ENCODE measurements at regions not wholly inside any gene's neighbourhood (a gene's known extent, or its start where the extent isn't known, plus 50 kb on each side); places are given as distances from the start of the nearest gene placed in this dataset.

GRCh38 chr6:119483908-119484307, 134.3 kb upstream of the MAN1A1 start:
- intact Hi-C loops (cut with DNase I, micrococcal nuclease), result no loop called here
- TF ChIP-seq CTCF (IDR thresholded peaks at IDR 0.05), result no peak
- Histone ChIP-seq H3K9me3 (no peaks in the 10 kb centered on the region), H3K36me3 (ENCODE audit: low read depth) (no peaks in the 10 kb centered on the region), H3K4me3 (no peak overlapping the region), H3K4me1 (ENCODE audit: low read depth) (peaks cover 23% of the 10 kb centered on the region)
- ATAC-seq (no peak), DNase-seq (no peak)

DNA sequence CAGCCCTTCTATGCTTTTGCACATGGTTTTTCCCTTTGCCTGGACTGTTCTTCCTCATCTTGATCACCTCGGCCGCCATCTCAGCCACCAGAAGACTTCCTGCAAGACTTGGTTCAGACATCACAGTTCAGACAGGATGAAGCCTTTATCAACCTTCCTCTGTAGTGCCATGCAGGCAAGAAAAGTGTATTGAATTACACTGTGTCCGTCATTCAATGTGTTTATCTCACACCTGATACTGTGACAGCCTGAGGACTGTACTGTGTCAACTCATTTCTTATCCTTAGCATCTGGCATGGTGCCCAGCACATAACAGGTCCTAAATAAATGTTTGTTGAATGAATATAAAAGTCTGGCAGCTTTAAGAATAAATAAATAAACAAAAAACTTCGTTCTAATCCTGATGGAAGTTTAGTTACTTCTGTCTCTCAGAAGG, 133.3 kb upstream of the MAN1A1 start:
- ATAC-seq (peak; percentile 52), DNase-seq (peak in 1 of 3 donors; percentile 44)
- no peaks in the 10 kb centered on the region for H3K9me3 ChIP-seq
- H3K4me1 ChIP-seq (ENCODE audit: low read depth), result peaks cover 23% of the 10 kb centered on the region
- TF ChIP-seq CTCF (IDR thresholded peaks at IDR 0.05), result no peak
- H3K4me3 ChIP-seq, result no peak overlapping the region
- H3K36me3 ChIP-seq (ENCODE audit: low read depth), result no peaks in the 10 kb centered on the region
- intact Hi-C loops (cut with DNase I, micrococcal nuclease), result no loop called here

DNA sequence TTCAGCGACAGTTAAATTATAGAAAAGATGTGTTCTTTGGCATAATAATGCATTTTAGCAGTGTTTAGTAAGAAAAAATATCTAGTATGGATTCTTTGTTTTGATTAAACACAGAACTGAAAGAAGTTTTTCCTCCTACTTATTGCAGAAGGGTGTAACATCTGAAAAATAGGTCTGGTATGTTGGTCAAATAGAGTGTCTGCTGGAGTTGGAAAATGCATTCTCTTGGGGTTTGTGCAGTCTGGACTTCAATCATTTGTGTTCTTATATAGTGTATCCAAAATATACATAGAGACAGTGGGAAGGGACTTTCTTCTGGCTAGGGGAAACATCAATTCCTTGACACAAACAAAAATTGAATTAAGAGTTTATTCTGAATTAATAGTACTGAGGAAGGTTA, 132.4 kb upstream of the MAN1A1 start:
- no peak for TF ChIP-seq CTCF (IDR thresholded peaks at IDR 0.05)
- no peak overlapping the region for H3K4me3 ChIP-seq
- no peaks in the 10 kb centered on the region for H3K36me3 ChIP-seq (ENCODE audit: low read depth)
- intact Hi-C loops (cut with DNase I, micrococcal nuclease), result no loop called here
- ATAC-seq (no peak), DNase-seq (no peak)
- H3K9me3 ChIP-seq, result no peaks in the 10 kb centered on the region
- peaks cover 23% of the 10 kb centered on the region for H3K4me1 ChIP-seq (ENCODE audit: low read depth)

DNA sequence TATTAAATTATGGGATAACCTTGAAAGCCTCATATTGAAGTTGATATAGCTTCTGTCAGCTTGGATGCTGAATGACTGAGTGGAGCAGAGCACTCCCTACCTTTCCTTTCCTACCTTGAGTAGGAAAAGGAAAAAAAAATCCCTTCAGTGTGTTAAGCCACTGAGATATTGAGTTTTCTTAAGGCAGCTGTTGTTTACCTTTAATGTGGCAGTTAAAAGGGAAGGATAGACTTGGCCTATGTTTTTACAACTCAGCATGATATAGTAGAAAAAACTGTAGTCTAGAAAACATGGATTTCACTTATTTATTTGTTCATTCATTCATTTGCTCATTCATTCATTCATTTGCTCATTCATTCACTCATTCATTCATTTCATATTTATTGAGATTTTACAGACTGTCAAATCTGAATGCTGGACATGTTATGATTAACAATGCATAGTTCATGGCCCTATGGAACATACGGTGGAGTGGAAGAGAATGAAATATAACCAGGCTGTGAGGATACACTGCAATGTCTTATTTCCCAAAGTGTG, 131.5 kb upstream of the MAN1A1 start:
- Histone ChIP-seq H3K4me1 (ENCODE audit: low read depth) (peaks cover 23% of the 10 kb centered on the region), H3K9me3 (no peaks in the 10 kb centered on the region), H3K4me3 (no peak overlapping the region), H3K36me3 (ENCODE audit: low read depth) (no peaks in the 10 kb centered on the region)
- no peak for TF ChIP-seq CTCF (IDR thresholded peaks at IDR 0.05)
- DNase-seq, result no peak
- ATAC-seq, result peak; percentile 18
- intact Hi-C loops (cut with DNase I, micrococcal nuclease), result no loop called here

DNA sequence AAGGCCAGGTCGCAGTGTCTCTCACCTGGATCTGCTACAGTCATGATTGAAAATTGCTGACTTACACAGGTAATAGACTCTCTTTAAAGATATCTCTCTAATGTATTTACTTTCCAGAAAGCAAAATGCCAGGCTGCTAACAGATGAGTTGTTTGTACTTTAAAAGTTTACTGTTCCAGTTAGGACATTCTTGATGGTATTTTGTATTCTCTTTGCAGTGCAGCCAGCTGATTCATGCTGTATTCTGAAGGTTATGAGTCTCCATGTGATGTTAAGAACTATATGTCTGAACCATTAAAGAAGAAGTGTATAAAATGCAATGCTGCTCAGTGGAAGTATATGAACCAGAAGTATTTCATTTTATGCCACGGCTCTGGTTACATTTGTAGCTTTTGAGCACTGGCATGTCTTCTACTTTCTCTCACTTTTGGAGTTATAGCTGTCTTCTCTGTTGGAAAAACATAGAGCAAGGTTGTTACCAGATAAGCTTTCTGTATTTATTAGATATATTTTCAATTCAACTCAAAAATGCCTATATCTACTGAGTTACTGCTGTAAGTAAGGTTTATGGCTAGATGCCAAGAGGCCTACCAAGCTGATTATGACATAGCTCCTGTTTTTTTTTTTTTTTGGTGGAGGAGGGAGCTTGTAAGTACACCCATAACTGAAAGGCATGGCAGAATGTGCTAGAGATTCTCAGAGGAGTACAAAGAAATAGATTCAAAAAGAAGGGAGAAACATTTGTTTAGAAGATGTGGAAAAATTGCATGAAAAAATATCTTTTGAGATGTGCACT, 130.5 kb upstream of the MAN1A1 start:
- H3K36me3 ChIP-seq (ENCODE audit: low read depth), result no peaks in the 10 kb centered on the region
- TF ChIP-seq CTCF (IDR thresholded peaks at IDR 0.05), result no peak
- H3K4me1 ChIP-seq (ENCODE audit: low read depth), result peaks cover 23% of the 10 kb centered on the region
- intact Hi-C loops (cut with DNase I, micrococcal nuclease), result no loop called here
- ATAC-seq, result no peak
- DNase-seq, result no peak
- no peaks in the 10 kb centered on the region for H3K9me3 ChIP-seq
- no peak overlapping the region for H3K4me3 ChIP-seq
